GM18858 (cell line): ENCODE measurements at regions not wholly inside any gene's neighbourhood (a gene's known extent, or its start where the extent isn't known, plus 50 kb on each side); places are given as distances from the start of the nearest gene placed in this dataset.
"Not testable (repeated sequence)": the region's sequence is repeated elsewhere in the genome, so short reads cannot be mapped to it uniquely, and the experiment has no call there.

Source experiments
- ATAC-seq: cut with Tn5 transposase; IDR thresholded peaks from one replicate; pipeline ENCODE4 v1.9.1; 2021; ENCODE audit not compliant: unreplicated experiment

- no peak for ATAC-seq
Measured at GRCh38 chr17:64773386-64773835, 111.3 kb upstream of the SMURF2 start.

- ATAC-seq = no peak
Measured at GRCh38 chr17:64772845-64773299, 110.8 kb upstream of the SMURF2 start.

DNA sequence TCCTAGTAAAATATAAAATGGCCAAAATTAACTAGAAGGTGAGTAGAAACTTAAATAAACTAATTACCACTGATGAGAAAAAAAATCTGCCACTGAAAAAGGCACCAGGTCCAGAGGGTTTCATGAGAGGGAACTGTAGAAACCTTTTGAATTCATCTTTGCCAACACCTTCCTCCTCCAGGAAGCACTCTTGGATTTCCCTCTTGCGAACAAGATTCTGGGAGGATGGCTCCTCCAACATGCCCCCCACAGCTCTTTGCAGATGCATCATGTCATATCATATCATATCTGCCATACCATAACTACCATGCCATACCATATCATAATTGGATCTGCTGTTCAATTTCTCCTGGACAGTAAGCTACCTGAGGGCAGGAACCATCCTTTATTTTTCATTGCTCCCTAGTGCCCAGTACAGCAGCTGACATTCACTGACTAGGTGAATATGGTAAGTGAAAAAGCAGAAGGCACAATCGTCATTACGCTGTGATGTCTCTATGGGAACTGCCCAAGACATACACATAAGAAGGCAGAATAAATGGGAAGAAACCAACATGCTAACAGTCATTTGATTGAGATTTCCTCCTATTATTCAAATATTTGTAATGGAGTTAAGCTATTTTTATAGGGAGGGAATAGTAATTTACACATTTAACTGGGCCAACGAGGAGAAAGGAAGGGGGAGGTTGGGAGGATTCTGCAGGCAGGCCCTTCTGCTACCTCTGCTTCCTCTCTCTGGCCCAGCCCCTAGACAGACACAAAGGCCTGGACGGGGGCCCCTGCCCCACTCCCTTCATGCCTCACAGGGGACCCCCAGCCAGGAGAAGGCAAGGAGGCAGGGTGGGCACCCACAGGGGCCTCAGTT is 110.1 kb upstream of the SMURF2 start:
- no peak for ATAC-seq

GRCh38 chr17:64769712-64770111 is 107.6 kb upstream of the SMURF2 start:
- ATAC-seq = no peak

DNA sequence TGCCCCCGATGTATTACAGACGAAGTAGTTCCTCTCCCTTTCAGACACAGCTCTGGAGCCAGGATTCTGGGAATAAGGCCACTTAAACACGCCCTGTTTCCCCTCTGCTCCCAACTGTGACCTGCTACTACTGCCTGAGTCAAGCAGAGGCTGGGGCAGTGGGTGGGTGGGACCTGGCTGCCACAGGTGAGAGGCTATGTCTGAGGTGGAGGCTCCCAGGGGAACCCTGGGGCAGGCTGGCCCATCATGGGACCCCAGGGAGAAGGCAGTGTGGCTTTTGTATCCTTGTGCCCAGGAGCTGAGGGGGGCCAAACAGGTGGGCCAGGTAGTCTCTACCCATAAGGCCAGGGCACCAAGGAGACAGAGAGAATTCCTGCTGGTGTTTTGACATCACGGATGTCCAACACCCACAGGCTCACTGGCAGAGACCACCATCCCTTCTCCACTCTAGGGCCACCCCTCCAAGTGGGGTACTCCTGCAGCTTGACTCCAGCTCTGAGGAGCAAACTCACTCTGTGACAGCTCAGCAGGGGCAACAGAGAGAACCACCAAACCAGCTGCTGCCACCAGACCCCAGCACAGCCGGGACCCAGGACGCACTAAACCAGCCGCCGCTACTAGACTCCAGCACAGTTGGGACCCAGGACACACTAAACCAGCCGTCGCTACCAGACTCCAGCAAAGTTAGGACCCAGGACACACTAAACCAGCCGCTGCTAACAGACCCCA is 105.3 kb upstream of the SMURF2 start:
- no peak for ATAC-seq

GRCh38 chr17:64765191-64765889 is 103.2 kb upstream of the SMURF2 start:
- no peak for ATAC-seq

DNA sequence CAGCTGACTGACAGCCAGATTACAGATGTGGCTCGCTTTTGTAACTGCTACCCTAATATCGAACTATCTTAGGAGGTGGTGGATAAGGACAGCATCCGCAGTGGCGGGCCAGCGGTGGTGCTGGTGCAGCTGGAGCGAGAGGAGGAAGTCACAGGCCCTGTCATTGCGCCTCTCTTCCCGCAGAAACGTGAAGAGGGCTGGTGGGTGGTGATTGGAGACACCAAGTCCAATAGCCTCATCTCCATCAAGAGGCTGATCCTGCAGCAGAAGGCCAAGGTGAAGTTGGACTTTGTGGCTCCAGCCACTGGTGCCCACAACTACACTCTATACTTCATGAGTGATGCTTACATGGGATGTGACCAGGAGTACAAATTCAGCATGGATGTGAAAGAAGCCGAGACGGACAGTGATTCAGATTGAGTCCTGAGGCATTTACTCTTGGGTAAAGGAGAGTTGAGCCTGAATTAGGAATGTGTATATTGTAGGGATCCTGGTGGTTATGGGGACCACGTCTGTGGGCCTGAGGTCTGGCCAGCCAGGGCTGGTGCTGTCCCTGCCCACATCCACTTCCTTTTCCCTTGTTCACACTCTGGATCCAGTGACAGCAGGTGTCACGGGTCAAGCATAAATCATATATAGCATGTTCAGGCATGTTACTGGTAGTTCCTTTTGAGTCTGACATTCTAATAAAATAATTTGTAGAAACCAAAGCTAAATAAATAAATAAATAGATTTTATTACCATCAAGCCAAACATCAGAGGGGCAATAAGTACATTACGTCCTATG is 89.0 kb upstream of the SMURF2 start:
- ATAC-seq = no peak

- no peak for ATAC-seq
Measured at GRCh38 chr17:64750478-64750877, 88.4 kb upstream of the SMURF2 start.

DNA sequence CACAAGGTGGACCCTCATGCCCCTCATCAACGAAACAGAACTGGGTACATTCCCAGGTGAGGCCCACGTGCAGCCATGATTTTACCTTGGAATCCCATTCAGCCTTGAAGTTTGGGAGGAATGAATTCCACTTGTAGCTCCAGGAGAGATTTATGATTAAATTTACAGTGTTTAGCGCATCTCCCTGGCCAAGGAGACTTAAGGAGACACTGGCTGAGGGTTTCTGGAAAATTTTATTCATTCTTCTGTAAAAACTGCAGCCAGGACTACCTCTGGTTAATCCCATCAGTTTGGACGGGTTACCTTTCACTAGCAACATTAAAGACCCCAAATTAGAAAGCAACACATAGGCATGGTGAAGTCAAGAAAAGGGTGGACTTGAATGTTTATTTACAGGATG is 87.2 kb upstream of the SMURF2 start:
- no peak for ATAC-seq

DNA sequence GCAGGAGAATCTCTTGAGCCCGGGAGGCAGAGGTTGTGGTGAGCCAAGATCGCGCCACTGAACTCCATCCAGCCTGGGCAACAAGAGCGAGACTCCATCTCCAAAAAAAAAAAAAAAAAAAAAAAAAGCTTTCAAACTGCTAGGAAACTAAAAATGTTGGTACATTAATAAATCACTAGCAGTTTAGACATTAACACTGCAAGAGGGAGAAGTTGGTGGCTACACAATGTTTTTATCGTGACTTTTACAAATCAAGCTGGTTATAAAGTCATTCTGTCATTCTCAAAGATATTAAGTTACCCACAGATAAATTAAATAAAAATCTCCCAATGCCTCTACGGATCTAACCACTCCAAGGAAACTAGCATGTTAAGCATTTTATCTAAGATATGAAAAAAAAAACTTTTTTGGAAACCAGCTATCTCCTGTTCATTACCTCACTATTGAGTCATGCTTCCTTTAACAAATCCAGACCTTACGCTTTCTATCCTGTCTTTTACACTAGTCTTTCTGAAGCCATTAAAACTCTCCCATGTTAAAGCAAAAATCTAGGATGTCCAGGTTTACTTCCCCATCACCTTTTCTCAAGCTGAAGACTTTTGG is 85.9 kb upstream of the SMURF2 start:
- no peak for ATAC-seq

GRCh38 chr17:64742326-64742725 is 80.2 kb upstream of the SMURF2 start:
- ATAC-seq = no peak

- not testable (repeated sequence) for ATAC-seq
Measured at GRCh38 chr17:64741916-64742315, 79.8 kb upstream of the SMURF2 start.

DNA sequence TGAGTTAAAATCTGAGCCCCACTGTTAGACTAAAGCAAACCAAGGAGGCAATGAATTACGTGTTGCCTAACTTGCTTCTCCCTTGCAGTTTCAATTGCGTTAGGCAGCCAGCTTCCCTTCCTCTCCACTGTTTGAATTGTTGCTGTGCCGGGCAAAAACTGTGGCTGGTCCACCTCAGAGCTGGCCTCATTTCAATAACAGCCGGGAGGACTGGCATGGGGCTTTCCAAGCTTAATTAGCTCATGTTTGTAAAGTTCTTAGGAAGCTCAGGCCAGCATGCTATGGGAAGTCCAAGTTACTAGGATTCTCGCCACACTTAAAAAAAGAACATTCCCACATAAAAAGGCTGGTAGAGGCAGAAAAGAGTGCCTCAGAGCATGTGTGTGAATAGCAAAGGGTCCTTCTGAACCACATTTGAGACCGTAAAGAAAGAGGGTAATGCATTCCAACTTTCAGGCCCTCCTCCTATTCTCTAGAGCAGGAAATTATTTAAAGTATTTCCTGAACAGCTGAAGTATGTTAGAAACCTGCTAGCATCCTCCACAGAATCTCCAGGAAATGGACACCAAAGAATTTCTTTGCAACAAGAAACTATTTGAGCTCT is 79.0 kb upstream of the SMURF2 start:
- no peak for ATAC-seq

GRCh38 chr17:64739316-64740058 is 77.4 kb upstream of the SMURF2 start:
- ATAC-seq = no peak

DNA sequence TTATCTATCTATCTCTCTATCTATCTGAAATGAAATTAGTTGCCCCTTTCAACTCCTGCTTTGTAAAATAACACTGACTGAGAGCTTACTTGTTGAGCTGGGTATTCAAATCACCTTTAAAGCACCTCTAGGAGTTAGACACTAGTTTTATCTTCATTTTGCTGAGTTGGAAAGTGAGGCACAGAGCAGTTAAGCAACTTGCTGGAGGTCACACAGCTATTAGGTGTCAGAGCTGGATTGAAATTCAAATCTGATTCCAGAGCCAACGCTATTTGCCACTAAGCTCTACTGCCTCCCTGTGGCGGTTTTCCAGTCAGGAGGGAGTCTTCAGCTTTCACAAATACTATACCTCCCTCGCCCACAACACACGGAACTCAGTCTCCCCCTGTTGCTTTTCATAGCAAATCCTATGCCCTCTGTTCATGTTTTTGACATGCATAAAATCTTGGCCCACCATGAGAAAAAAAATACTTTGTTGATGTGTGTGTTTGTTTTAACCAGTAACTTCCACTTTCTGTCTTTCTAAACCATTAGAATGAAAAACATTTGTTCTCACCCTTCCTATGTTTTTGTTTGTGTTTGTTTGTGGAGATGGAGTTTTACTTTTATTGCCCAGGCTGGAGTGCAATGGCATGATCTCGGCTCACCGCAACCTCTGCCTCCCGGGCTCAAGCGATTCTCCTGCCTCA is 74.8 kb upstream of the SMURF2 start:
- ATAC-seq = no peak

DNA sequence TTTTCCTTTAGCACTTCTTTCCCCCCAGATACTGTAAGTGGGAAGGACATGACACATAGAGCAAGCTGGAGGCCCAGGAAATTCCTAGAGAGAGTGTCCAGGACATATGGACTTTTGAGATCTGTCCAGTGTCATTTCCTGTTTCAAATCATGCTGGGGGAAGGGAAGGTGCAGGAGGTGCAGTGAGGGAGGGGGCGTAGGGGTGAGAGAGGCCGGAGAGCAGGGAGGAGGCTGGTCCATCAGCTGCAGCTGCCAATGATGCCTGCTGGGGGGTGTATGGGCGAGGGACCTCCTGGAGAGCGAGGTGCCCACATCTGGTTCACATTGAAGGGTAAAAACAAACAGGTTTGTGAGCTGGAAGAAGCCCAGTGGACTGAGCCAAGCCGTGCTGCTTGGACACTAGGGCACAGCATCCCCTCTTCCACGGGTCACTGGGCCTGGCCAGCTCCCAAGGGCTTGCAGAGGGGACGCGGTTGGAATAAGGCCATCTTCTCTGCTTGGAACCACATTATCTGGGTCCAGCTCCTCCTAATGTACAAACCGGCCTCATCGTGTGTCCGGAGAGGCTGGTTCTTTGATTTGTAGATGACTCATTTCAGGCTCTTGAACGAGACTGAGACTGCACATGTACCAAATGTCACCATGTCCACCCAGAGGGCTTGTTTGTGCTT is 70.4 kb upstream of the SMURF2 start:
- no peak for ATAC-seq

- not testable (repeated sequence) for ATAC-seq
Measured at GRCh38 chr17:64730023-64730422, 67.9 kb upstream of the SMURF2 start.

GRCh38 chr17:64729201-64729600 is 67.1 kb upstream of the SMURF2 start:
- no peak for ATAC-seq
